GM18519 (cell line): ENCODE measurements at regions not wholly inside any gene's neighbourhood (a gene's known extent, or its start where the extent isn't known, plus 50 kb on each side); places are given as distances from the start of the nearest gene placed in this dataset.

ENCODE experiments used
- ATAC-seq: cut with Tn5 transposase; IDR thresholded peaks from one replicate; pipeline ENCODE4 v1.9.1; 2021; ENCODE audit warnings: mild to moderate bottlenecking, moderate library complexity; ENCODE audit not compliant: unreplicated experiment, low FRiP score

- peak; percentile 71 for ATAC-seq
Observed at GRCh38 chr7:95669513-95669912, 73.2 kb upstream of the PDK4 start.

GRCh38 chr7:95668504-95669018 lies 72.2 kb upstream of the PDK4 start:
- ATAC-seq = no peak

GRCh38 chr7:95662987-95663386 lies 66.7 kb upstream of the PDK4 start:
- no peak for ATAC-seq

GRCh38 chr7:95660023-95660434 lies 63.7 kb upstream of the PDK4 start:
- no peak for ATAC-seq

- ATAC-seq = no peak
Observed at GRCh38 chr7:95658676-95659075, 62.4 kb upstream of the PDK4 start.

DNA sequence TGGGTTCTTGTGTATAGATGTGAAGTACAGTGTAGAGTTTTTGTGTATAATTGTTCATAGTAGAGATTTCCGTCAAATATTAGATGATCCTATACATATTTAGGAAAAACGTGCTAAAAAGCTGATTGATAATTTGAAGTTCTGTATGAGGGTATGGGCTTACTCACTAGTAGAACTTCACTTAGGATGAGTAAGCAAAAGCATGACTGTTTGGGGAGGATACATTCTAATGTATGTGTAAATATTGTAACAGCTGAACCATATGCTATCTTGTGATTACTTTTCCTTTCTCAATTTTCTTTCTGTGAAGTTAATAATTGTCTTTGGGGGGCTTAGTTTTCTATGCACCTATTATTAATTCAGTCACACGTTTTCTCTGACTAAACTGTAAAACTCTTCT lies 53.2 kb upstream of the PDK4 start:
- no peak for ATAC-seq

GRCh38 chr7:95646350-95646749 lies 50.0 kb upstream of the PDK4 start:
- no peak for ATAC-seq
